ENCODE measurements at regions not wholly inside any gene's neighbourhood (a gene's known extent, or its start where the extent isn't known, plus 50 kb on each side); places are given as distances from the start of the nearest gene placed in this dataset.
A peak's percentile ranks its signal among the peaks of the same experiment; 100 is the strongest.

- DNase-seq (ENCODE audit: low read depth) = peak; percentile 62
- no peak for TF ChIP-seq CTCF (IDR thresholded peaks at IDR 0.05; ENCODE audit: insufficient read depth, low read depth, low read length)
- no peak overlapping the region for H3K4me3 ChIP-seq (ENCODE audit: low read depth, low read length)
Observed at GRCh38 chr2:144801766-144802165, 281.8 kb upstream of the ZEB2 start.

GRCh38 chr2:144801325-144801724 lies 281.4 kb upstream of the ZEB2 start:
- no peak overlapping the region for H3K4me3 ChIP-seq (ENCODE audit: low read depth, low read length)
- TF ChIP-seq CTCF (IDR thresholded peaks at IDR 0.05; ENCODE audit: insufficient read depth, low read depth, low read length) = no peak
- DNase-seq (ENCODE audit: low read depth) = no peak

GRCh38 chr2:144798989-144799388 lies 279.1 kb upstream of the ZEB2 start:
- no peak for TF ChIP-seq CTCF (IDR thresholded peaks at IDR 0.05; ENCODE audit: insufficient read depth, low read depth, low read length)
- DNase-seq (ENCODE audit: low read depth) = no peak
- H3K4me3 ChIP-seq (ENCODE audit: low read depth, low read length) = no peak overlapping the region

GRCh38 chr2:144798034-144798433 lies 278.1 kb upstream of the ZEB2 start:
- no peak overlapping the region for H3K4me3 ChIP-seq (ENCODE audit: low read depth, low read length)
- peak; percentile 19 for DNase-seq (ENCODE audit: low read depth)
- TF ChIP-seq CTCF (IDR thresholded peaks at IDR 0.05; ENCODE audit: insufficient read depth, low read depth, low read length) = no peak

GRCh38 chr2:144796936-144797335 lies 277.0 kb upstream of the ZEB2 start:
- DNase-seq (ENCODE audit: low read depth) = peak; percentile 85

GRCh38 chr2:144796164-144796563 lies 276.2 kb upstream of the ZEB2 start:
- DNase-seq (ENCODE audit: low read depth) = no peak
- no peak for TF ChIP-seq CTCF (IDR thresholded peaks at IDR 0.05; ENCODE audit: insufficient read depth, low read depth, low read length)
- no peak overlapping the region for H3K4me3 ChIP-seq (ENCODE audit: low read depth, low read length)

More at GRCh38 chr2:144796936-144797335, 277.0 kb upstream of the ZEB2 start:
- TF ChIP-seq CTCF (IDR thresholded peaks at IDR 0.05; ENCODE audit: insufficient read depth, low read depth, low read length) = no peak
- H3K4me3 ChIP-seq (ENCODE audit: low read depth, low read length) = no peak overlapping the region

GRCh38 chr2:144785253-144785652 lies 265.3 kb upstream of the ZEB2 start:
- TF ChIP-seq CTCF (IDR thresholded peaks at IDR 0.05; ENCODE audit: insufficient read depth, low read depth, low read length) = no peak
- DNase-seq (ENCODE audit: low read depth) = no peak

More at GRCh38 chr2:144785253-144785652, 265.3 kb upstream of the ZEB2 start:
- no peak overlapping the region for H3K4me3 ChIP-seq (ENCODE audit: low read depth, low read length)
